Neural cell (in vitro differentiated cells): ENCODE measurements at regions not wholly inside any gene's neighbourhood (a gene's known extent, or its start where the extent isn't known, plus 50 kb on each side); places are given as distances from the start of the nearest gene placed in this dataset.

Experiments
- H2AFZ ChIP-seq: fragments of 200-600, 300-800 bp; sonication (generic), shearing (Covaris generic); 2 replicates; pipeline ENCODE4 v1.6.0; 2014; ENCODE audit warnings: low read depth, mild to moderate bottlenecking, antibody characterized with exemption, low read length, moderate library complexity
- H3F3A ChIP-seq: fragments of 200-600 bp; shearing (Covaris generic); 2 replicates; pipeline ENCODE4 v1.6.1; 2016; ENCODE audit warnings: mild to moderate bottlenecking, moderate library complexity, mixed read lengths, antibody characterized with exemption, low read length; ENCODE audit not compliant: insufficient read depth, poor library complexity, severe bottlenecking
- H3K27ac ChIP-seq: fragments of 200-600, 300-800 bp; sonication (generic), shearing (Covaris generic); 2 replicates; pipeline ENCODE4 v1.5.1; 2014; ENCODE audit warnings: mild to moderate bottlenecking, low read length, moderate library complexity
- H3K27me3 ChIP-seq: fragments of 300-800, 200-600 bp; sonication (generic), shearing (Covaris generic); 2 replicates; pipeline ENCODE4 v1.6.0; 2014; ENCODE audit warnings: mild to moderate bottlenecking, low read depth, low read length, moderate library complexity; ENCODE audit not compliant: insufficient read depth
- H3K36me3 ChIP-seq: fragments of 300-800, 200-600 bp; sonication (generic), shearing (Covaris generic); 2 replicates; pipeline ENCODE4 v1.5.1; 2014; ENCODE audit warnings: mild to moderate bottlenecking, antibody characterized with exemption, low read length, moderate library complexity; ENCODE audit not compliant: insufficient read depth
- H3K4me2 ChIP-seq: fragments of 300-800, 200-600 bp; sonication (generic), shearing (Covaris generic); 2 replicates; pipeline ENCODE4 v1.6.0; 2014; ENCODE audit warnings: mild to moderate bottlenecking, low read length
- H3K4me3 ChIP-seq: fragments of 300-800, 200-600 bp; sonication (generic), shearing (Covaris generic); 2 replicates; pipeline ENCODE4 v1.5.1; 2014; ENCODE audit warnings: mild to moderate bottlenecking, low read length, moderate library complexity
- H3K79me2 ChIP-seq: fragments of 200-600 bp; shearing (Covaris generic); replicated peaks from 2 replicates; pipeline ENCODE4 v1.6.0; 2014; ENCODE audit warnings: mild to moderate bottlenecking, low read length, moderate library complexity; ENCODE audit not compliant: insufficient read depth
- H3K9ac ChIP-seq: fragments of 300-800, 200-600 bp; sonication (generic), shearing (Covaris generic); 2 replicates; pipeline ENCODE4 v1.6.1; 2016; ENCODE audit warnings: mild to moderate bottlenecking, low read length, mixed read lengths
- H3K9me2 ChIP-seq: fragments of 200-600 bp; shearing (Covaris generic); 2 replicates; pipeline ENCODE4 v1.6.1; 2016; ENCODE audit warnings: mild to moderate bottlenecking, low read length, mixed read lengths; ENCODE audit not compliant: insufficient read depth
- H3K9me3 ChIP-seq: fragments of 200-600, 300-800 bp; sonication (generic), shearing (Covaris generic); 2 replicates; pipeline ENCODE4 v1.6.1; 2016; ENCODE audit warnings: mild to moderate bottlenecking, mixed run types, low read length, moderate library complexity, mixed read lengths
- H4K20me1 ChIP-seq: fragments of 200-600 bp; shearing (Covaris generic); 2 replicates; pipeline ENCODE4 v1.6.1; 2016; ENCODE audit warnings: mild to moderate bottlenecking, mixed run types; ENCODE audit not compliant: insufficient read depth
- CTCF ChIP-seq: fragments of 450-650 bp; IDR thresholded peaks from 2 replicates; pipeline ENCODE4 v1.5.1; 2014; ENCODE audit warnings: antibody characterized with exemption, mild to moderate bottlenecking, moderate library complexity; ENCODE audit not compliant: poor library complexity, severe bottlenecking
- EP300 ChIP-seq: fragments of 450-650 bp; conservative IDR thresholded peaks from 2 replicates; pipeline ENCODE4 v1.6.1; 2014; ENCODE audit warnings: antibody characterized with exemption, mild to moderate bottlenecking, moderate library complexity; ENCODE audit not compliant: poor library complexity, severe bottlenecking
- EZH2 ChIP-seq: fragments of 200-600, 300-800 bp; shearing (Covaris generic), sonication (generic); IDR thresholded peaks from 2 replicates; pipeline ENCODE4 v1.6.1; 2014; ENCODE audit warnings: antibody characterized with exemption, low read length, borderline replicate concordance, mild to moderate bottlenecking; ENCODE audit not compliant: insufficient read depth, poor library complexity, severe bottlenecking
- MXI1 ChIP-seq: fragments of 450-650 bp; conservative IDR thresholded peaks from 2 replicates; pipeline ENCODE4 v1.6.1; 2014; ENCODE audit warnings: antibody characterized with exemption, mild to moderate bottlenecking; ENCODE audit not compliant: poor library complexity, severe bottlenecking
- POLR2AphosphoS5 ChIP-seq: IDR thresholded peaks from 2 replicates; pipeline ENCODE4 v1.6.1; 2012
- RAD21 ChIP-seq: fragments of 450-650 bp; conservative IDR thresholded peaks from 2 replicates; pipeline ENCODE4 v1.6.1; 2014; ENCODE audit warnings: antibody characterized with exemption, mild to moderate bottlenecking, moderate library complexity
- SMC3 ChIP-seq: fragments of 450-650 bp; conservative IDR thresholded peaks from 2 replicates; pipeline ENCODE4 v1.6.1; 2014; ENCODE audit warnings: antibody characterized with exemption, mild to moderate bottlenecking, moderate library complexity; ENCODE audit not compliant: poor library complexity
- TAF1 ChIP-seq: IDR thresholded peaks from 2 replicates; pipeline ENCODE4 v1.6.1; 2012; ENCODE audit warnings: low read depth
- TF ChIP-seq, protein P1 (sequence below): IDR thresholded peaks from 2 replicates; pipeline ENCODE4 v1.6.1; 2012; ENCODE audit warnings: borderline replicate concordance

DNA sequence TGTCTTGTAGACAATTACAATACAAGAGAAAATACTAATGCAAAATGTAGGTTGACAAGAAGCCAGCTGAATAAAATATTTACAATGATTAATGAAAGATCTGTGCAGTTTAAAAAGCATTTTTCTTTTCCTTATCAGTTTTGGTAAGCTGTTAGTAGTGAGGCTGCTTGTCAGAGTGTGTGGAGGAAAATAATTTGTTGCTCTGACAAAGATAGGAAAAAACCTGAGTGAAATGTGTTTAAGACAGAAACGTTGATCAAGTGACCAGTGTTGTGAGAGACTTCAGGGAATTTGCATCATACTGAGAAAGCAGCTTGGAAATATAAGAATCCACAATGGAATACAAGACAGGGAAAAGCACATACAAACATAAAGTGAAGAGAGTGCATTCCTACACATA lies 360.3 kb upstream of the CDH18 start:
- H3K4me3 ChIP-seq, result no peak overlapping the region
- H3K9me2 ChIP-seq, result no peaks in the 10 kb centered on the region
- TF ChIP-seq CTCF (no peak), RAD21 (no peak), POLR2AphosphoS5 (no peak), EZH2 (no peak), EP300 (no peak), SMC3 (no peak), MXI1 (no peak), TAF1 (no peak)
- TF ChIP-seq, protein P1, sequence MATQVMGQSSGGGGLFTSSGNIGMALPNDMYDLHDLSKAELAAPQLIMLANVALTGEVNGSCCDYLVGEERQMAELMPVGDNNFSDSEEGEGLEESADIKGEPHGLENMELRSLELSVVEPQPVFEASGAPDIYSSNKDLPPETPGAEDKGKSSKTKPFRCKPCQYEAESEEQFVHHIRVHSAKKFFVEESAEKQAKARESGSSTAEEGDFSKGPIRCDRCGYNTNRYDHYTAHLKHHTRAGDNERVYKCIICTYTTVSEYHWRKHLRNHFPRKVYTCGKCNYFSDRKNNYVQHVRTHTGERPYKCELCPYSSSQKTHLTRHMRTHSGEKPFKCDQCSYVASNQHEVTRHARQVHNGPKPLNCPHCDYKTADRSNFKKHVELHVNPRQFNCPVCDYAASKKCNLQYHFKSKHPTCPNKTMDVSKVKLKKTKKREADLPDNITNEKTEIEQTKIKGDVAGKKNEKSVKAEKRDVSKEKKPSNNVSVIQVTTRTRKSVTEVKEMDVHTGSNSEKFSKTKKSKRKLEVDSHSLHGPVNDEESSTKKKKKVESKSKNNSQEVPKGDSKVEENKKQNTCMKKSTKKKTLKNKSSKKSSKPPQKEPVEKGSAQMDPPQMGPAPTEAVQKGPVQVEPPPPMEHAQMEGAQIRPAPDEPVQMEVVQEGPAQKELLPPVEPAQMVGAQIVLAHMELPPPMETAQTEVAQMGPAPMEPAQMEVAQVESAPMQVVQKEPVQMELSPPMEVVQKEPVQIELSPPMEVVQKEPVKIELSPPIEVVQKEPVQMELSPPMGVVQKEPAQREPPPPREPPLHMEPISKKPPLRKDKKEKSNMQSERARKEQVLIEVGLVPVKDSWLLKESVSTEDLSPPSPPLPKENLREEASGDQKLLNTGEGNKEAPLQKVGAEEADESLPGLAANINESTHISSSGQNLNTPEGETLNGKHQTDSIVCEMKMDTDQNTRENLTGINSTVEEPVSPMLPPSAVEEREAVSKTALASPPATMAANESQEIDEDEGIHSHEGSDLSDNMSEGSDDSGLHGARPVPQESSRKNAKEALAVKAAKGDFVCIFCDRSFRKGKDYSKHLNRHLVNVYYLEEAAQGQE, result no peak
- no peaks in the 10 kb centered on the region for H3K9me3 ChIP-seq
- H3K4me2 ChIP-seq, result no peak overlapping the region
- H3K27me3 ChIP-seq, result no peaks in the 10 kb centered on the region
- no peak overlapping the region for H3K9ac ChIP-seq
- H3K27ac ChIP-seq, result no peak overlapping the region
- no peaks in the 10 kb centered on the region for H3K36me3 ChIP-seq
- no peaks in the 10 kb centered on the region for H3F3A ChIP-seq
- no peaks in the 10 kb centered on the region for H3K79me2 ChIP-seq
- no peak overlapping the region for H2AFZ ChIP-seq
- H4K20me1 ChIP-seq, result no peaks in the 10 kb centered on the region

DNA sequence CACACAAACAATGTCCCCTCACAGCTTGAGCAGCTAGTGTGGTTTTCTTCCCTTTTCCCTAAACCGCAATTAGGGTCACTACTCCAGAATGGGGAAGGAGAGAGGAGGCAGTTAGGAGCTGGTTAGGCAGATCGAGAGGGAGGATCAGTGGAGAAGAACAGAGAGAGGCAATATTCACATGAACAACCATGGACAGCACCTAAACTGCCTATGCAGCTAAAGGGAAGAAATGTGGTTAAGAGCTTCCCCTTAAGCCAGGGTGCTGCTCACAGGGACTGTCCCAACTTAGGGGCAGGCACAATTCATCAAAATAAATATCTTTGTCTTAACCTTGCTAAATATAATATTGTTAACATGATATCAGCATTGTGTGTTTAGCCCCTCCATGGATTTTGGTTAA lies 359.3 kb upstream of the CDH18 start:
- TF ChIP-seq, protein P1, result no peak
- no peak for TF ChIP-seq EZH2
- TF ChIP-seq RAD21, result no peak
- TF ChIP-seq CTCF, result no peak
- TF ChIP-seq TAF1, result no peak
- no peak for TF ChIP-seq EP300
- TF ChIP-seq SMC3, result no peak
- no peak for TF ChIP-seq MXI1

More for the DNA sequence above, 359.3 kb upstream of the CDH18 start:
- Histone ChIP-seq H3K9me3 (no peaks in the 10 kb centered on the region), H3K9ac (no peak overlapping the region), H3K36me3 (no peaks in the 10 kb centered on the region), H2AFZ (no peak overlapping the region), H4K20me1 (no peaks in the 10 kb centered on the region), H3K4me2 (no peak overlapping the region), H3K79me2 (no peaks in the 10 kb centered on the region), H3K27ac (no peak overlapping the region), H3K4me3 (no peak overlapping the region), H3F3A (no peaks in the 10 kb centered on the region), H3K27me3 (no peaks in the 10 kb centered on the region), H3K9me2 (no peaks in the 10 kb centered on the region)
